WTC11 (cell line): ENCODE measurements at regions not wholly inside any gene's neighbourhood (a gene's known extent, or its start where the extent isn't known, plus 50 kb on each side); places are given as distances from the start of the nearest gene placed in this dataset.

Source experiments
- ATAC-seq: fragments of 200-7000 bp; cut with Tn5 transposase; 2 replicates; pipeline ENCODE4 v1.10.0; 2021; ENCODE audit warnings: mild to moderate bottlenecking, moderate library complexity
- CTCF ChIA-PET: fragments of 300-600 bp; sonication (Branson Sonifier 250); formaldehyde crosslinking; loops from one replicate; lab custom pipeline; 2021; ENCODE audit warnings: antibody characterized with exemption; lab: Charles Lee
- POLR2A ChIA-PET: fragments of 350-600 bp; sonication (Branson Sonifier 250); formaldehyde crosslinking; loops from one replicate; lab custom pipeline; 2021; ENCODE audit warnings: antibody characterized with exemption; lab: Charles Lee
- DNase-seq: peaks from one replicate; pipeline ENCODE4 v3.0.0; 2021; ENCODE audit warnings: low spot score
- H3K27ac Mint-ChIP-seq: 2 replicates; pipeline ENCODE4 v1.8.0; 2021; ENCODE audit warnings: mixed read lengths
- H3K27me3 Mint-ChIP-seq: 2 replicates; pipeline ENCODE4 v1.8.0; 2021; ENCODE audit warnings: low read depth, mild to moderate bottlenecking, moderate library complexity, mixed read lengths
- H3K36me3 Mint-ChIP-seq: 2 replicates; pipeline ENCODE4 v1.8.0; 2021; ENCODE audit warnings: mixed read lengths
- H3K4me1 Mint-ChIP-seq: 2 replicates; pipeline ENCODE4 v1.8.0; 2022; ENCODE audit warnings: mixed read lengths
- H3K4me3 Mint-ChIP-seq: 2 replicates; pipeline ENCODE4 v1.8.0; 2021; ENCODE audit warnings: mild to moderate bottlenecking, moderate library complexity, mixed read lengths
- H3K9me3 Mint-ChIP-seq: 2 replicates; pipeline ENCODE4 v1.8.0; 2021; ENCODE audit warnings: mixed read lengths
- ATF1 ChIP-seq: sonication (generic); formaldehyde crosslinking; IDR thresholded peaks from 2 replicates; pipeline ENCODE4 v1.8.1; 2023; ENCODE audit warnings: mild to moderate bottlenecking, moderate library complexity, missing genetic modification reagents
- CREB1 ChIP-seq: sonication (generic); formaldehyde crosslinking; IDR thresholded peaks from 2 replicates; pipeline ENCODE4 v1.8.0; 2023; ENCODE audit warnings: mild to moderate bottlenecking, missing genetic modification reagents
- ELF4 ChIP-seq: sonication (generic); formaldehyde crosslinking; IDR thresholded peaks from 2 replicates; pipeline ENCODE4 v1.8.1; 2022; ENCODE audit warnings: low read depth, mild to moderate bottlenecking, moderate library complexity, missing genetic modification reagents
- GRHL2 ChIP-seq: fragments of 250-450 bp; sonication (Bioruptor Pico); IDR thresholded peaks from 2 replicates; pipeline ENCODE4 v1.8.0; 2022; ENCODE audit warnings: mild to moderate bottlenecking, moderate library complexity; ENCODE audit not compliant: insufficient replicate concordance, severe bottlenecking
- JUN ChIP-seq: sonication (generic); formaldehyde crosslinking; IDR thresholded peaks from 2 replicates; pipeline ENCODE4 v1.8.0; 2023; ENCODE audit warnings: mild to moderate bottlenecking, missing genetic modification reagents
- NFE2L1 ChIP-seq: sonication (generic); formaldehyde crosslinking; IDR thresholded peaks from 2 replicates; pipeline ENCODE4 v1.8.1; 2023; ENCODE audit warnings: missing genetic modification reagents
- NR2C2 ChIP-seq: sonication (generic); formaldehyde crosslinking; IDR thresholded peaks from 2 replicates; pipeline ENCODE4 v1.8.0; 2022; ENCODE audit warnings: mild to moderate bottlenecking, missing genetic modification reagents
- PRRX2 ChIP-seq: fragments of 250-450 bp; sonication (Bioruptor Pico); IDR thresholded peaks from 2 replicates; pipeline ENCODE4 v1.8.0; 2021; ENCODE audit warnings: mild to moderate bottlenecking
- RORB ChIP-seq: fragments of 250-450 bp; sonication (Bioruptor Pico); IDR thresholded peaks from 2 replicates; pipeline ENCODE4 v1.9.0; 2021; ENCODE audit warnings: mild to moderate bottlenecking
- SMAD3 ChIP-seq: sonication (generic); formaldehyde crosslinking; IDR thresholded peaks from 2 replicates; pipeline ENCODE4 v1.8.0; 2022; ENCODE audit warnings: missing genetic modification reagents, mild to moderate bottlenecking, borderline replicate concordance
- SMAD4 ChIP-seq: sonication (generic); formaldehyde crosslinking; IDR thresholded peaks from 2 replicates; pipeline ENCODE4 v1.8.0; 2022; ENCODE audit warnings: mild to moderate bottlenecking, missing genetic modification reagents
- TEAD1 ChIP-seq: sonication (generic); formaldehyde crosslinking; IDR thresholded peaks from 2 replicates; pipeline ENCODE4 v1.8.0; 2022; ENCODE audit warnings: mild to moderate bottlenecking, missing genetic modification reagents
- TP53 ChIP-seq: sonication (generic); formaldehyde crosslinking; IDR thresholded peaks from 2 replicates; pipeline ENCODE4 v1.8.1; 2023; ENCODE audit warnings: mild to moderate bottlenecking, missing genetic modification reagents
- ZNF121 ChIP-seq: sonication (generic); formaldehyde crosslinking; IDR thresholded peaks from 2 replicates; pipeline ENCODE4 v1.8.0; 2023; ENCODE audit warnings: missing genetic modification reagents
- ZNF219 ChIP-seq: sonication (generic); formaldehyde crosslinking; IDR thresholded peaks from 2 replicates; pipeline ENCODE4 v1.8.0; 2023; ENCODE audit warnings: missing genetic modification reagents, mild to moderate bottlenecking, borderline replicate concordance
- TF ChIP-seq, protein P1 (sequence below): fragments of 200-600 bp; IDR thresholded peaks from 2 replicates; pipeline ENCODE4 v1.8.0; 2022; ENCODE audit warnings: antibody characterized with exemption
- TF ChIP-seq, protein P2 (sequence below): sonication (generic); formaldehyde crosslinking; IDR thresholded peaks from 2 replicates; pipeline ENCODE4 v1.8.1; 2023; ENCODE audit warnings: mild to moderate bottlenecking, missing genetic modification reagents, moderate library complexity
- TF ChIP-seq, protein P3 (sequence below): sonication (generic); formaldehyde crosslinking; IDR thresholded peaks from 2 replicates; pipeline ENCODE4 v1.8.0; 2022; ENCODE audit warnings: mild to moderate bottlenecking, missing genetic modification reagents
- TF ChIP-seq, protein P4 (sequence below): sonication (generic); formaldehyde crosslinking; IDR thresholded peaks from 2 replicates; pipeline ENCODE4 v1.8.1; 2023; ENCODE audit warnings: mild to moderate bottlenecking, missing genetic modification reagents, moderate library complexity
- TF ChIP-seq, protein P5 (sequence below): fragments of 250-450 bp; sonication (Bioruptor Pico); IDR thresholded peaks from 2 replicates; pipeline ENCODE4 v1.9.0; 2021; ENCODE audit warnings: mild to moderate bottlenecking
- TF ChIP-seq, protein P6 (sequence below): sonication (generic); formaldehyde crosslinking; conservative IDR thresholded peaks from 2 replicates; pipeline ENCODE4 v1.8.1; 2023; ENCODE audit warnings: mild to moderate bottlenecking, low read depth, missing genetic modification reagents, moderate library complexity
- TF ChIP-seq, protein P7 (sequence below): sonication (generic); formaldehyde crosslinking; IDR thresholded peaks from 2 replicates; pipeline ENCODE4 v1.8.1; 2023; ENCODE audit warnings: mild to moderate bottlenecking, moderate library complexity, missing genetic modification reagents
- TF ChIP-seq, protein P8 (sequence below): sonication (generic); formaldehyde crosslinking; IDR thresholded peaks from 2 replicates; pipeline ENCODE4 v1.8.1; 2022; ENCODE audit warnings: mild to moderate bottlenecking, missing genetic modification reagents, moderate library complexity, borderline replicate concordance

DNA sequence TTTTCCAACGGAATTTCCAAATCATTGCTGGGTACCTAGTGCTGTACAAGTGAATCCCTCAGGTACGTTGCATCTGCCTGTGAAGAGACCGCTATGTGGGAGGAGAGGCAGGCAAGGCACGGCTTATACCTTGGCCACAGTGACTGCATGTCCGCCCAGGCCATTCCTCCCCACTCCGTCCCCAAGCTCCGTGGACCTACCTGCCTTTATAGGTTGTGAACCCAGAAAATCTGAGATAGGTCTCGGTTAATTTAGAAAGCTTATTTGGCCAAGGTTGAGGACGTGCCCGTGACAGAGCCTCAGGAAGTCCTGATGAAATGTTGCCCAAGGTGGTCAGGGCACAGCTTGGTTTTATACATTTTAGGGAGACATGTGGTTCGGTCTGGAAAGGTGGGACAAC is 218.5 kb upstream of the TSHZ3 start (continued):
- TF ChIP-seq, protein P1, sequence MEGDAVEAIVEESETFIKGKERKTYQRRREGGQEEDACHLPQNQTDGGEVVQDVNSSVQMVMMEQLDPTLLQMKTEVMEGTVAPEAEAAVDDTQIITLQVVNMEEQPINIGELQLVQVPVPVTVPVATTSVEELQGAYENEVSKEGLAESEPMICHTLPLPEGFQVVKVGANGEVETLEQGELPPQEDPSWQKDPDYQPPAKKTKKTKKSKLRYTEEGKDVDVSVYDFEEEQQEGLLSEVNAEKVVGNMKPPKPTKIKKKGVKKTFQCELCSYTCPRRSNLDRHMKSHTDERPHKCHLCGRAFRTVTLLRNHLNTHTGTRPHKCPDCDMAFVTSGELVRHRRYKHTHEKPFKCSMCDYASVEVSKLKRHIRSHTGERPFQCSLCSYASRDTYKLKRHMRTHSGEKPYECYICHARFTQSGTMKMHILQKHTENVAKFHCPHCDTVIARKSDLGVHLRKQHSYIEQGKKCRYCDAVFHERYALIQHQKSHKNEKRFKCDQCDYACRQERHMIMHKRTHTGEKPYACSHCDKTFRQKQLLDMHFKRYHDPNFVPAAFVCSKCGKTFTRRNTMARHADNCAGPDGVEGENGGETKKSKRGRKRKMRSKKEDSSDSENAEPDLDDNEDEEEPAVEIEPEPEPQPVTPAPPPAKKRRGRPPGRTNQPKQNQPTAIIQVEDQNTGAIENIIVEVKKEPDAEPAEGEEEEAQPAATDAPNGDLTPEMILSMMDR = no peak
- TF ChIP-seq, protein P2, sequence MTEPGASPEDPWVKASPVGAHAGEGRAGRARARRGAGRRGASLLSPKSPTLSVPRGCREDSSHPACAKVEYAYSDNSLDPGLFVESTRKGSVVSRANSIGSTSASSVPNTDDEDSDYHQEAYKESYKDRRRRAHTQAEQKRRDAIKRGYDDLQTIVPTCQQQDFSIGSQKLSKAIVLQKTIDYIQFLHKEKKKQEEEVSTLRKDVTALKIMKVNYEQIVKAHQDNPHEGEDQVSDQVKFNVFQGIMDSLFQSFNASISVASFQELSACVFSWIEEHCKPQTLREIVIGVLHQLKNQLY (CRISPR knock-in tag) = no peak
- TF ChIP-seq JUN (CRISPR knock-in tag) = no peak
- TF ChIP-seq ZNF121 = no peak
- no peak for TF ChIP-seq ELF4
- no peak for TF ChIP-seq CREB1
- no peak for TF ChIP-seq PRRX2 (CRISPR knock-in tag)
- TF ChIP-seq, protein P3, sequence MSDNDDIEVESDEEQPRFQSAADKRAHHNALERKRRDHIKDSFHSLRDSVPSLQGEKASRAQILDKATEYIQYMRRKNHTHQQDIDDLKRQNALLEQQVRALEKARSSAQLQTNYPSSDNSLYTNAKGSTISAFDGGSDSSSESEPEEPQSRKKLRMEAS (CRISPR knock-in tag) = no peak
- TF ChIP-seq, protein P4, sequence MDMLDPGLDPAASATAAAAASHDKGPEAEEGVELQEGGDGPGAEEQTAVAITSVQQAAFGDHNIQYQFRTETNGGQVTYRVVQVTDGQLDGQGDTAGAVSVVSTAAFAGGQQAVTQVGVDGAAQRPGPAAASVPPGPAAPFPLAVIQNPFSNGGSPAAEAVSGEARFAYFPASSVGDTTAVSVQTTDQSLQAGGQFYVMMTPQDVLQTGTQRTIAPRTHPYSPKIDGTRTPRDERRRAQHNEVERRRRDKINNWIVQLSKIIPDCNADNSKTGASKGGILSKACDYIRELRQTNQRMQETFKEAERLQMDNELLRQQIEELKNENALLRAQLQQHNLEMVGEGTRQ (CRISPR knock-in tag) = no peak
- TF ChIP-seq, protein P5, sequence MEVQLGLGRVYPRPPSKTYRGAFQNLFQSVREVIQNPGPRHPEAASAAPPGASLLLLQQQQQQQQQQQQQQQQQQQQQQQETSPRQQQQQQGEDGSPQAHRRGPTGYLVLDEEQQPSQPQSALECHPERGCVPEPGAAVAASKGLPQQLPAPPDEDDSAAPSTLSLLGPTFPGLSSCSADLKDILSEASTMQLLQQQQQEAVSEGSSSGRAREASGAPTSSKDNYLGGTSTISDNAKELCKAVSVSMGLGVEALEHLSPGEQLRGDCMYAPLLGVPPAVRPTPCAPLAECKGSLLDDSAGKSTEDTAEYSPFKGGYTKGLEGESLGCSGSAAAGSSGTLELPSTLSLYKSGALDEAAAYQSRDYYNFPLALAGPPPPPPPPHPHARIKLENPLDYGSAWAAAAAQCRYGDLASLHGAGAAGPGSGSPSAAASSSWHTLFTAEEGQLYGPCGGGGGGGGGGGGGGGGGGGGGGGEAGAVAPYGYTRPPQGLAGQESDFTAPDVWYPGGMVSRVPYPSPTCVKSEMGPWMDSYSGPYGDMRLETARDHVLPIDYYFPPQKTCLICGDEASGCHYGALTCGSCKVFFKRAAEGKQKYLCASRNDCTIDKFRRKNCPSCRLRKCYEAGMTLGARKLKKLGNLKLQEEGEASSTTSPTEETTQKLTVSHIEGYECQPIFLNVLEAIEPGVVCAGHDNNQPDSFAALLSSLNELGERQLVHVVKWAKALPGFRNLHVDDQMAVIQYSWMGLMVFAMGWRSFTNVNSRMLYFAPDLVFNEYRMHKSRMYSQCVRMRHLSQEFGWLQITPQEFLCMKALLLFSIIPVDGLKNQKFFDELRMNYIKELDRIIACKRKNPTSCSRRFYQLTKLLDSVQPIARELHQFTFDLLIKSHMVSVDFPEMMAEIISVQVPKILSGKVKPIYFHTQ (CRISPR knock-in tag) = no peak
- TF ChIP-seq SMAD3 (CRISPR knock-in tag) = no peak
- no peak for TF ChIP-seq RORB (CRISPR knock-in tag)

DNA sequence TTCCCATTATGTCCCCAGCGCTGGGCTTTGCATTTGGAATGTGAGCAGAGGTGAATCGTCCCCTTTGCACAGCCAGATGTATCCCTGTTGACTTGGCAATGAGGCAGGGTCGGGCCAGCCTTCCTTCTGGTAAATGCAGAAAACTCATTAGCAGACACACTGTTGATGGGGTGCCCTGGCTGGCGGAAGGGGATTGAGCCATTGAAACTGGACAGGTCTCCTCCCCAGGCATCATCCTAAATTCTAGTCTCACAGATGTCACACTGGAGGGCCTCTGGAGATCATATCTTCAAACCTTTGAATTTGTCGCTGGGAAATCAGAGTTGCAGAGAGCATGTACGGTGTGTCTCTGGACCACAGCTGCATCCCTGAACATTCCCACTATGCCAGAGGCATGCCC is 219.5 kb upstream of the TSHZ3 start:
- DNase-seq (no peak), ATAC-seq (no peak)
- ChIA-PET CTCF (interaction anchor here (1.0 kb wide), 1 partner anchor 886 kb away, joined by 3 read pairs; no protein-coding TSS in a partner anchor), POLR2A (no interaction called here)
- H3K27ac Mint-ChIP-seq = no peak overlapping the region
- H3K36me3 Mint-ChIP-seq = peaks cover 4% of the 10 kb centered on the region; the same call in 1 of the 2 replicates
- H3K4me3 Mint-ChIP-seq = no peak overlapping the region
- H3K4me1 Mint-ChIP-seq = peaks cover 28% of the 10 kb centered on the region
- TF ChIP-seq ZNF219 (CRISPR knock-in tag) (no peak), SMAD3 (CRISPR knock-in tag) (no peak), GRHL2 (CRISPR knock-in tag) (no peak), TEAD1 (CRISPR knock-in tag) (no peak), TP53 (no peak), SMAD4 (CRISPR knock-in tag) (no peak), NR2C2 (no peak), NFE2L1 (CRISPR knock-in tag) (no peak), ATF1 (CRISPR knock-in tag) (no peak)
- TF ChIP-seq, protein P6, sequence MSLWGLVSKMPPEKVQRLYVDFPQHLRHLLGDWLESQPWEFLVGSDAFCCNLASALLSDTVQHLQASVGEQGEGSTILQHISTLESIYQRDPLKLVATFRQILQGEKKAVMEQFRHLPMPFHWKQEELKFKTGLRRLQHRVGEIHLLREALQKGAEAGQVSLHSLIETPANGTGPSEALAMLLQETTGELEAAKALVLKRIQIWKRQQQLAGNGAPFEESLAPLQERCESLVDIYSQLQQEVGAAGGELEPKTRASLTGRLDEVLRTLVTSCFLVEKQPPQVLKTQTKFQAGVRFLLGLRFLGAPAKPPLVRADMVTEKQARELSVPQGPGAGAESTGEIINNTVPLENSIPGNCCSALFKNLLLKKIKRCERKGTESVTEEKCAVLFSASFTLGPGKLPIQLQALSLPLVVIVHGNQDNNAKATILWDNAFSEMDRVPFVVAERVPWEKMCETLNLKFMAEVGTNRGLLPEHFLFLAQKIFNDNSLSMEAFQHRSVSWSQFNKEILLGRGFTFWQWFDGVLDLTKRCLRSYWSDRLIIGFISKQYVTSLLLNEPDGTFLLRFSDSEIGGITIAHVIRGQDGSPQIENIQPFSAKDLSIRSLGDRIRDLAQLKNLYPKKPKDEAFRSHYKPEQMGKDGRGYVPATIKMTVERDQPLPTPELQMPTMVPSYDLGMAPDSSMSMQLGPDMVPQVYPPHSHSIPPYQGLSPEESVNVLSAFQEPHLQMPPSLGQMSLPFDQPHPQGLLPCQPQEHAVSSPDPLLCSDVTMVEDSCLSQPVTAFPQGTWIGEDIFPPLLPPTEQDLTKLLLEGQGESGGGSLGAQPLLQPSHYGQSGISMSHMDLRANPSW (CRISPR knock-in tag) = no peak
- TF ChIP-seq, protein P7, sequence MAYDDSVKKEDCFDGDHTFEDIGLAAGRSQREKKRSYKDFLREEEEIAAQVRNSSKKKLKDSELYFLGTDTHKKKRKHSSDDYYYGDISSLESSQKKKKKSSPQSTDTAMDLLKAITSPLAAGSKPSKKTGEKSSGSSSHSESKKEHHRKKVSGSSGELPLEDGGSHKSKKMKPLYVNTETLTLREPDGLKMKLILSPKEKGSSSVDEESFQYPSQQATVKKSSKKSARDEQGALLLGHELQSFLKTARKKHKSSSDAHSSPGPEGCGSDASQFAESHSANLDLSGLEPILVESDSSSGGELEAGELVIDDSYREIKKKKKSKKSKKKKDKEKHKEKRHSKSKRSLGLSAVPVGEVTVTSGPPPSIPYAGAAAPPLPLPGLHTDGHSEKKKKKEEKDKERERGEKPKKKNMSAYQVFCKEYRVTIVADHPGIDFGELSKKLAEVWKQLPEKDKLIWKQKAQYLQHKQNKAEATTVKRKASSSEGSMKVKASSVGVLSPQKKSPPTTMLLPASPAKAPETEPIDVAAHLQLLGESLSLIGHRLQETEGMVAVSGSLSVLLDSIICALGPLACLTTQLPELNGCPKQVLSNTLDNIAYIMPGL (CRISPR knock-in tag) = no peak
- TF ChIP-seq, protein P8, sequence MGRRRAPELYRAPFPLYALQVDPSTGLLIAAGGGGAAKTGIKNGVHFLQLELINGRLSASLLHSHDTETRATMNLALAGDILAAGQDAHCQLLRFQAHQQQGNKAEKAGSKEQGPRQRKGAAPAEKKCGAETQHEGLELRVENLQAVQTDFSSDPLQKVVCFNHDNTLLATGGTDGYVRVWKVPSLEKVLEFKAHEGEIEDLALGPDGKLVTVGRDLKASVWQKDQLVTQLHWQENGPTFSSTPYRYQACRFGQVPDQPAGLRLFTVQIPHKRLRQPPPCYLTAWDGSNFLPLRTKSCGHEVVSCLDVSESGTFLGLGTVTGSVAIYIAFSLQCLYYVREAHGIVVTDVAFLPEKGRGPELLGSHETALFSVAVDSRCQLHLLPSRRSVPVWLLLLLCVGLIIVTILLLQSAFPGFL (CRISPR knock-in tag) = no peak
- H3K27me3 Mint-ChIP-seq = no peaks in the 10 kb centered on the region; the same call in 1 of the 2 replicates
- H3K9me3 Mint-ChIP-seq = peaks cover 11% of the 10 kb centered on the region
